ENCODE measurements at regions not wholly inside any gene's neighbourhood (a gene's known extent, or its start where the extent isn't known, plus 50 kb on each side); places are given as distances from the start of the nearest gene placed in this dataset.

DNA sequence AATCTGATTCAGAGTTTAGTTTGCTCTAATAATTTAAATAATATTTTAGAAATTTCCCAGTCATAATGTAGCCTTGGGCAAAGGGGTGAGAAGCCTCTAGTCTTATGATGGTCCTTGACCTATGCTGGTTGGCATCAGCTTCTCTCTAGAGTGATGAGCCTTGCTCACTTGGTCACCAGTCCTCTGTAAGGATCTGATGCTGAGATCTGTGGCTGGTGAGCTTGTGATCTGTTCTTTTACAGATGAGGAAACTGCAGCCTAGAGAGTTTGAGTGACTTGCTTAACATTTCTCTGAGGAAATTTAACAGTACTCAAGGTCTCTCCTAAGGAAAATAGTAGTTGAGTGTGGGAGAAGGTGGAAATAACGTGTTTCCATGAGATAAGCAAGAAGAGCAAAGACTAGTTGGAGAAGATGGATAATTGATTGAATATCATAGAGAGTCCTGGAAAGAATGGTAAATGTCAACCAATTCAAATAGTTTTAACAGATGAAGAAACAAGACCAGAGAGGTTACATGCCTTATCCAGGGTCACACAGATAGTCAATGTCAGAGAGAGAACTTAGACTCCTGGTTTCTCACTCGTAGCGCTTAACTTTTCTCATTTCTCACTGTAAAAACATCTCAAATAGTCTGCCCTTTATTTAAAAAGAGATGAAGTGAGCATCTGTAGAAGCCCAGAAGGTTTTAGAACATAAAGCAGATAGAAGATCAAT is 89.7 kb upstream of the ETV6 start:
- CTCF ChIA-PET = no interaction called here
- H3K27me3 ChIP-seq (ENCODE audit: low read length) = no peaks in the 10 kb centered on the region

DNA sequence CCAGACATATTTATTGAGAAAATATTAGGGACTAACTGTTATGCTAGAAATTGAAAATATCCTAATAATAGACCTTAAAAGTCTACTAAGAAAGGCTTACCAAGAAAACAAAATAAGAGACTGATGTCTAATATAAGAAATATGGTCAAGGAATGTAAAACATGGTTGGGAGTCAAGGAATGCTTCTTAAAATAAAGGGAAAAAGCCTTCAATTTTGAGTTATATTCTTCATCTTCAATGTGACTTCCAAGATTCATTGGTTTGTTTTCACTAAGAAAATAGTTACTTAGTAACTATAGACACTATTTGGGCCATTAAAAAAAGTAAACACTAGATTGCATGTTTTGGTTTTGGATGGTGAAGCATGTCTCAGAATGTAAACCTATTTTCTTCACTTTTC is 88.1 kb upstream of the ETV6 start:
- Histone ChIP-seq H3K4me3 (ENCODE audit: low read length) (no peak overlapping the region), H3K36me3 (ENCODE audit: low read depth, low read length) (no peaks in the 10 kb centered on the region), H3K9me2 (replicated peaks; ENCODE audit: low read length) (no peaks in the 10 kb centered on the region), H3K4me2 (ENCODE audit: low read length) (no peak overlapping the region), H2AFZ (ENCODE audit: low read length) (no peak overlapping the region), H4K20me1 (ENCODE audit: low read length) (no peaks in the 10 kb centered on the region), H3K79me2 (ENCODE audit: low read length) (no peaks in the 10 kb centered on the region), H3F3A (ENCODE audit: low read length, unreplicated experiment) (no peaks in the 10 kb centered on the region), H3K4me1 (ENCODE audit: insufficient read depth, low read length) (0 out of 2 replicates have a peak, but pooled peaks cover 5% of the 10 kb centered on the region), H3K27me3 (ENCODE audit: low read length) (no peaks in the 10 kb centered on the region), H3K9ac (ENCODE audit: low read length) (no peak overlapping the region), H3K9me3 (ENCODE audit: low read length) (no peaks in the 10 kb centered on the region), H3K27ac (ENCODE audit: low read length) (no peak overlapping the region)
- CTCF ChIA-PET = no interaction called here
- no peak for DNase-seq
- BruUV-seq (replicated peaks) = no TSS peak
- POLR2A ChIA-PET (ENCODE audit: unreplicated experiment) = no interaction called here
- ATAC-seq = no peak
- intact Hi-C loops (cut with micrococcal nuclease) = no loop called here
- no peak for TF ChIP-seq EZH2phosphoT487 (IDR thresholded peaks at IDR 0.05; ENCODE audit: borderline replicate concordance, low read length)
- no peak for TF ChIP-seq EZH2 (IDR thresholded peaks at IDR 0.05; ENCODE audit: low read length, unreplicated experiment)
- TF ChIP-seq, protein P1, sequence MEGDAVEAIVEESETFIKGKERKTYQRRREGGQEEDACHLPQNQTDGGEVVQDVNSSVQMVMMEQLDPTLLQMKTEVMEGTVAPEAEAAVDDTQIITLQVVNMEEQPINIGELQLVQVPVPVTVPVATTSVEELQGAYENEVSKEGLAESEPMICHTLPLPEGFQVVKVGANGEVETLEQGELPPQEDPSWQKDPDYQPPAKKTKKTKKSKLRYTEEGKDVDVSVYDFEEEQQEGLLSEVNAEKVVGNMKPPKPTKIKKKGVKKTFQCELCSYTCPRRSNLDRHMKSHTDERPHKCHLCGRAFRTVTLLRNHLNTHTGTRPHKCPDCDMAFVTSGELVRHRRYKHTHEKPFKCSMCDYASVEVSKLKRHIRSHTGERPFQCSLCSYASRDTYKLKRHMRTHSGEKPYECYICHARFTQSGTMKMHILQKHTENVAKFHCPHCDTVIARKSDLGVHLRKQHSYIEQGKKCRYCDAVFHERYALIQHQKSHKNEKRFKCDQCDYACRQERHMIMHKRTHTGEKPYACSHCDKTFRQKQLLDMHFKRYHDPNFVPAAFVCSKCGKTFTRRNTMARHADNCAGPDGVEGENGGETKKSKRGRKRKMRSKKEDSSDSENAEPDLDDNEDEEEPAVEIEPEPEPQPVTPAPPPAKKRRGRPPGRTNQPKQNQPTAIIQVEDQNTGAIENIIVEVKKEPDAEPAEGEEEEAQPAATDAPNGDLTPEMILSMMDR (conservative IDR thresholded peaks at IDR 0.05; ENCODE audit: low read depth, low read length) = no peak

More for the DNA sequence above, 89.7 kb upstream of the ETV6 start:
- POLR2A ChIA-PET (ENCODE audit: unreplicated experiment) = no interaction called here
- no peak for ATAC-seq
- Histone ChIP-seq H3K9me3 (ENCODE audit: low read length) (no peaks in the 10 kb centered on the region), H3K4me3 (ENCODE audit: low read length) (no peak overlapping the region), H3K4me2 (ENCODE audit: low read length) (no peak overlapping the region), H3K4me1 (ENCODE audit: insufficient read depth, low read length) (0 out of 2 replicates have a peak, but pooled peaks cover 5% of the 10 kb centered on the region), H3K9ac (ENCODE audit: low read length) (no peak overlapping the region), H3K36me3 (ENCODE audit: low read depth, low read length) (no peaks in the 10 kb centered on the region), H3K27ac (ENCODE audit: low read length) (no peak overlapping the region), H3K9me2 (replicated peaks; ENCODE audit: low read length) (no peaks in the 10 kb centered on the region), H2AFZ (ENCODE audit: low read length) (no peak overlapping the region), H4K20me1 (ENCODE audit: low read length) (no peaks in the 10 kb centered on the region), H3F3A (ENCODE audit: low read length, unreplicated experiment) (no peaks in the 10 kb centered on the region), H3K79me2 (ENCODE audit: low read length) (no peaks in the 10 kb centered on the region)
- no TSS peak for BruUV-seq (replicated peaks)
- TF ChIP-seq, protein P1 (conservative IDR thresholded peaks at IDR 0.05; ENCODE audit: low read depth, low read length) = no peak
- TF ChIP-seq EZH2phosphoT487 (IDR thresholded peaks at IDR 0.05; ENCODE audit: borderline replicate concordance, low read length) (no peak), EZH2 (IDR thresholded peaks at IDR 0.05; ENCODE audit: low read length, unreplicated experiment) (no peak)
- DNase-seq = no peak
- intact Hi-C loops (cut with micrococcal nuclease) = no loop called here
